Activated CD4-positive, alpha-beta T cell treated with anti-CD3 and anti-CD28 coated beads for 24 hours (primary cell): ENCODE measurements at regions not wholly inside any gene's neighbourhood (a gene's known extent, or its start where the extent isn't known, plus 50 kb on each side); places are given as distances from the start of the nearest gene placed in this dataset.
"Not testable (repeated sequence)": the region's sequence is repeated elsewhere in the genome, so short reads cannot be mapped to it uniquely, and the experiment has no call there.

ENCODE experiments used
- DNase-seq, 2 donors: peaks; one replicate each; pipeline ENCODE4 v3.0.0-alpha.2; 2020; ENCODE audit warnings: low read depth in 2 of 2

DNA sequence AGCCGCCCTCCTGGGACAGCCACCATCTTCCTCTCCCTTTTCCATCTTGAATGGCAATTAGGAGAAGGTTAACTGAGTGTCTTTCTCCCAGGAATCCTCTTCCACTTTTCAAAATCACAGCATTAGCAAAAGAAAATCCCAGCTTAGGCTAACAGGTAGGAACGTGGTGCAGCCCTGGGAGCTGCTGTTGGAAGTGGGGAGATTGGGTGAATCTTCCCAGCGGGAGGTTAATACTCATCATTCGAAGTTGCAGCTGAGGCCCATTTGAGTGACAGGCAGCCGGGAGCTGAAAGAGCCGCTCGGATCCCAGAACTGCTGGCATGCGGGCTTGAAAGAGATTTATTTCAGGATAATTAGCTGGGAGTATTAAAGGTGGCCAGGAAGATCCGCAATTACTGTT, 306.0 kb downstream of the BCL11A start:
- no peak for DNase-seq

DNA sequence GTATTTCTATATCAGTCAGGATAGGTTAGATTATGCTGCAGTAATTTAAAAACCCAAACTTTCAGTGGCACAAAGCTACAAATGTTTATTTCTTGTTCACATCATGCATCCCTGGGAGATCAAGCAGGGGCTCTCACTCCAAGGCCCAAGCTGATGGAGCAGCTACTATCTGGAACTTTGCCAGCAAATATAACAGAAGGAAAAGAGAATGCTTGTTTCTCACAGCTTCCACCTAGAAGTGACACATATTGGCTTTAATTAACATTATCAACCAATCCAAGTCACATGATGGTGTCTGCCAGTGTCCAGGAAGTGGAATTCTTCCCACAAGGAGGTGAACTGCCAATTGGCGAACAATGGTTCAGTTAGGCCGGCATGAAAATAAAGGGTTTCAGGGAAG, 306.9 kb downstream of the BCL11A start:
- DNase-seq: no peak

DNA sequence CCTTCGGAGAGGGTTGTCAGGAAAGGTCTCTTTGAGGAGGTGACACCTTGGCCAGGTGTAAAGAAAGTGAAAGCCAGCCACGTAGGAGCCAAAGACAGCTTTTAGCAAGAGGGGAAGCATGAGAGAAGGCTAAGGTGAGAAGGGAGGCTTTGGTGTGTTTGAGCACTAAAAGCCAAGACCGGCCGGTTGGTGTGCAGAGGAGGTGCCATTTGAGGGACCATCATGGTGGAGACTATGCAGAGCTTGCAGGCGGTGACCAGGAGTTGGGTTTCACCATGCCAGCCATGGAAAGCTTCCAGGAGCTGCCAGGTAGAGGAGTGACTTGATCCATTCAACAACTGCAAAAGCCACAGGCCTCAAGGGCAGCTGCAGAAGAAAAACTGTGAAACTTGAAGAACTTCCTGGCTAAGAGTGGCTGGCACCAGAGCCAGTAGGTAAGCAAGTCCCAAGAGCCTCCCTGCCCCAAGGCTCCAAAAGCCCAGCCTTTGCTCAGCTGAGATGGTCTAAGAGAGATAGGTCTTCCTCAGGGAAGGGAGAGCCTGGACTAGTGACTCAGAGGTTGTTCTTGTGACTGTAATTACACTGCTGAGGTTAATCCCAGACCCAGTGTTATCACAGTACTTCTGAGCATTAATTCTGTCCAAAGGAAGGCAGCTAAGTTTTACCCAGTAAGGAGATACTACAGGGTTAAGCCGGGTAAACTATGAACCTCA, 319.0 kb downstream of the BCL11A start:
- DNase-seq: no peak

DNA sequence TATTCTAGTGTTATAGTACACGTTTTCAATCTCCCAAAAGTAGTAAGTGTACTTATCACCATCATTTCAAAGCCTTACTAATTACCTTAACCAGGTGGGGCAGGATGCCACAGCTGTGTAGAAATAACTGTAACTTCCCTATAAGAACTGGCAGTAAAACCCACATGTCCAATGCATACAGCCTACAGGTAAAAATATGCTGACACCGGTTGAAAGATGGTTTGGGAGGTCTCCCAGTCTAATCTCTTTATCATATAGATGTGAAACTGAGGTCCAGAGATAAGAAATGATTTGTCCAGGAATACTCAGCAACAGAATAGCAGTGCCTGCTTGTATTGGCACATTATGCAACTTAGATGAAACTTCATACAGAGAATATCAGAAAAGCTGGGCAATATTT, 322.9 kb downstream of the BCL11A start:
- no peak for DNase-seq

DNA sequence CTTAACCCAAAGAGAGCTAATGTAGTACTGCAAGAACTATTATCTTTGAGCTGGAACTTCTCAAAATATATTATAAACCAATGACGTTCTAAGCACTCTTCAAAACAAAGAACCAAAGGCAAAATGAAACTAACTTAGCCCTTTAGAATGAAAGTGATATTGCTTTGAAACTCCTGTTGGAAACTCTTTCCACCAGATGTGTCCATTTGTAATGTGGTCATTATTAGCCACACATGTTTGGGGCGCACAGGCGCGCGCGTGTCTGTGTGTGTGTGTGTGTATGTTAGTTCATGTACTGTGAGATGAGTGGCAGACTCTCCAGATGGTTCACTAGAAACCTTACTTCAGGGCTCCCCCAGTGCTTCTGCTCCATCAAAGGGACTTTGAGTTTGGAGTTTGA, 323.4 kb downstream of the BCL11A start:
- DNase-seq: no peak

DNA sequence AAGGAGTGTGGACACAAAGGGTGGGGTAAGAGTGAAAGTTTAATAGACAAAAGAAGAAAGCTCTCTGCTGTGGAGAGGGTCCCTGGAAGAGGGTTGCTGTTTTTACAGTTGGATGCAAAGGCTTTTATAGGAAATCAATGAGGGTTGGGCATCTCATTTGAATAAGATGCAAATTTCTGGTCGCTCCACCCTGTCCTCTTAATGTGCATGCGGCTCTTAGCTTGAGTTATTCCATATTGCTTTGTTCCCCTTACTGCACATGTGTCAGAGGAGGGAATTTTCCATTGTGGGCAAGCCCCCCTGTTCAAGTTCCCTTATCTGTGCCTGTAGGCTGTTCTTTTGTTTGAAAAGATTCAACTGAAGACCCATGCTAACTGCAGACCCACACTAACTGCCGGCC, 326.5 kb downstream of the BCL11A start:
- DNase-seq: no peak

DNA sequence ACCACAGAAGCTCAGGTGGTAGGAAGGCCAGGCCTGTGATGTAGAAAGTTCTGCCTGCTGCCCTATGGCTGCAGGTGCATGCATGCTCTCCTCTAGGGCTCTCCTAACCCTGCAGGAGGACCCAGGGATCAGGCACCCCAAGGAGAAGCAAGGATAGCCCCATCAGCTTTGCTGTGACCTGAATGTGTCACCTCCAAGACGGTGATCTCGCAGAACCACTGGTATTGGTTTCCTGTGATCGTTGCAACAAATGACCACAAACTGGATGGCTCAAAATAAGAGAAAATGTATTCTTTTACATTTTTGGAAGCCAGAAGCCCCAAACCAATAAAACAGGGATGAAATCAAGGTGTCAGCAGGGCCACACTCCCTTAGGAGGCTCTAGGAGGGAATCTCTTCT, 327.3 kb downstream of the BCL11A start:
- DNase-seq: no peak

DNA sequence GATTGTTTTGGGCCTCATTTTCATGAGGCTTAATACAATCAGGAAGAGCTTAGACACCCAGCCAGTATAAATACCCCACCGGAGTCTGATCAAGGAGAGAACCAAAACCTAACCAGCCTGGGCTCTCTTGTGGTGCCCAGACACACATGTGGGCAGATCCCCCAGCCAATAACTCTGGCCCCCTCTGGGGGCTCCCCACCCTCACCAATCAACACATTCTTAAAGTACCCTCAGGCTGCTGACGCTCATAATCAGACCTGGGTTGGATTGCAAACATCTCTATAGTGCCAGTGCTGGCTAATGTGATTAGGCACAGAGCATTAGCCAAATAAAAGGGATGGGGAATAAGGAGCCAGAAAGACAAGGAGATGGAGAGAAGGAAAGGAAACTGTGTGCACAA, 329.6 kb downstream of the BCL11A start:
- DNase-seq: no peak

DNA sequence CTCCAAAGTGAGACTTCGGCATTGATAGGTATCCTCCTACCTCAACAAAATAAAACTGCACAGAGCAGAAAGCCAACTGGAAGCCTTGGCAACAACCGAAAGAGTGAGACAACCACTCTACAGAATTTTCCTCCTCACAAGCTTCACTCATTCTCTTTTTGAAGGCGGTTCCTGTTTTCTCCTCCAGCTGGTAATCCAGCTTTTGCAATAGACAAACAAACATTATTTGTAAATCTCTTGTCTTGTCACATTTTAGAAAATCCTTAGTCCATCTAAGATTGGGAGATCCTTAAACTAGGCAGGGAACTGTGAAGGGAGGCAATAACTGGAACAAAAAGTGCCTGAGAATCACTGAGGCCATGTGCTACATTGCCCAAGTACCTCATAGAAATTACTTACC, 332.4 kb downstream of the BCL11A start:
- no peak for DNase-seq

DNA sequence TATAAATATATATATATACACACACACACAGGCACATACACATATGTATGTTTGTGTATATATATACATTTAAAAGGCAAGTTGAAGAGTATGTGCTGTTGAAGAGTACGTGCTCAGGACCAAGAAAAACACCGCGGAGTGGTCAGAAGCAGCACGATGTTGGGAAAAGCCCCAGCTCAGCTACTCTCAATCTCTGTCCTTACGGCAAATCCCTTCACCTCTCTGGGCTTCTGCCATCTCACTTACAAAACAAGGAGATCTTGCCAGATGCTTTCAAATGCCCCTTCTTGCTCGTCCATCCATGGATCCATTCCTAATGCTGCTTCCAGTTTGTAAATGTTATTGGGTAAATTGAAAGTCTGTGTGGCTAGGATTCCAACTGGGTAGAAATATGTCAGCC, 333.9 kb downstream of the BCL11A start:
- no peak for DNase-seq

DNA sequence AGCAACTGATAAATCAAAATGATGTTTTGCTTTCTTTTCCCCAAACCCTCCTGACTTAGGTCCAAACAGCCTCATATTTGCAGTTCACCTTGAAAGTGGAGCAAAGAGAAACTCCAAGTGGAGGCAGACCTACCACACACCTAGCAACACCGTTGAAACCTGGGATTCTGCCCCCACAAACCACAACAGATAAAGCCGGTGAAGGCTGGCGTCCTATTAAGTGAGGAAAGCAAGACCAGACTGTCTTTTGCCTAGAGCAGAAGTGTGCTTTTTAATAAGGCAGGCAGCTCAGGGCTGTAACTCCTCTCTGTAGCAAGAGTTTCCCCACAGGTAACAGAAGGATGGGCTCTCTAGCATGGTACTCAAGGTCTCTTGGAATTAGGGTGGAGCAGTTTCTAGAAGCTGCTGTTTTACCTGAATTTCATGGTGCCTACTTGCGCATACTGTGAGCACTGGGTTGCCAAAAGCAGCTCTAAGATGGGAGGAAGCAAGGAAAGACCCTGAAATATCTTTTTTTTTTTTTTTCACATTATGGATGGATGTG, 336.9 kb downstream of the BCL11A start:
- DNase-seq: no peak

DNA sequence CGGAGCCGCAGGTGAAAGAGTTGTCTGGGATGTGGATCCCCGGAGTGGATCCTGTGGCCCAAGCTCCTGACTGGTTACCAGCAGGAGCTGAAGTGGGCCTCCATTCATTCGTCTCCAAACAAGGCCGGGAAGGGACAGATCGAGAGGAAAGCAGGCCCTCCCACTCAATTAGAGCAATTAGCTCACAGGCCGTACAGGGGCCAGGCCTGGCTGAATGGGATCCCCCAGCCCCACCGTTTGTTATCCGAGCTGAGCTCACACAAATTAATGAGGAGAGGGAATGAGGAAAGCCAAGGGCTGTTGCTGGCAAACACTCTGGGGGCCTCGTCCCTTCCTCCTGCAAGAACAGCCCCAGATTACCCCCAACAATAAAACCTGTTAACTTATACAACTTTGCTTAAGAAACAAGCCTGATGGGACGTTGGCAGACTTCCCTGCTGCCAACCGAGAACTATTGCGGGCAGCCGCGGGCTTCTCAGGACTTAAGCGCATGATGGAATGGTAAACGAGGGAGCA, 338.0 kb downstream of the BCL11A start:
- DNase-seq: no peak

DNA sequence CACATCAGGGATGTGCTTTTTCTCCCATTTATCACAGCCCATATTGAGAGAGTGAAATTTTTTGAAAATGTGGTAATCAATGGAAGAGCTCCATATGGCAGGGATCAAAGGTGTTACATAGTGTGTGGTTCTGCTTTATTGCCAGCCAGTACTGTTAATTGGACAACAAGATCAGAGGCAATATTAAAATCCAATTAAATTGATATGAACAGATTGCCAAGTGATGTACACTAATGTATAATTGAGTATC, 338.9 kb downstream of the BCL11A start:
- DNase-seq: no peak

DNA sequence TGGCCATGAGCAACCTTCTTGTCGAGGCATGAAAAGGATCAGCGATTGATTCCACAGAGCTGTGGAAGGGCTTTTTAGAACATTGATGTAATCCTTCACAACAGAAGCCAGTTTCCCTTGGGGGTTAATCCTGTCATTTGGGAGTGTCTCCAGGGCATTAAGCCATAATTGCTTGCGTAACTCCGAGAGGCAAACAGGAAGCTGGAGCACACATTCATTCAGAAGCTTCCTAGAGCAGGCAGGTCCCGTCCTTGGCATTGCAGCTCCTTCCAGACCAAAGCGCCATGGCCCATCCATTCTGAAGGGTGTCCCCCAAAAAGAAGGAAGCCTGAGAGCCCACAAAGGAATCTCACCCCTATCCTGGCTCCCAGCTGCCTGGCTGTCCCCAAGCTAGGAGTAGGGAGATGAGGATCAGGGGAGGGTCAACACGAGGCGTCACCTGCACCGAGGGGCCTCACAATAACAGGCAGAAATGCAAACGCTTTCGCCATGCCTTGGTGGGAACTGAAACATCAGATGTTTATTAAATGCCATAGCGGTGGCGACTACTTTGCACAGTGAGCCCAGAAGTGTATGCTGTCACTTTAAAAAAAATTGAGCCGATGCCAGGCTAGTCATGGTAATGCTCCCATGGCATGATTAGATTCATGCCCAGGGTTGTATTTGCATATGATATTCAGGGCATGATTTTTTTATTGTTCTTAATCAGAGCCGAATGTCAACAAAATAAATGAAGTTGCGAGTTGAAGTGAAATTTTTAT, 339.4 kb downstream of the BCL11A start:
- no peak for DNase-seq

DNA sequence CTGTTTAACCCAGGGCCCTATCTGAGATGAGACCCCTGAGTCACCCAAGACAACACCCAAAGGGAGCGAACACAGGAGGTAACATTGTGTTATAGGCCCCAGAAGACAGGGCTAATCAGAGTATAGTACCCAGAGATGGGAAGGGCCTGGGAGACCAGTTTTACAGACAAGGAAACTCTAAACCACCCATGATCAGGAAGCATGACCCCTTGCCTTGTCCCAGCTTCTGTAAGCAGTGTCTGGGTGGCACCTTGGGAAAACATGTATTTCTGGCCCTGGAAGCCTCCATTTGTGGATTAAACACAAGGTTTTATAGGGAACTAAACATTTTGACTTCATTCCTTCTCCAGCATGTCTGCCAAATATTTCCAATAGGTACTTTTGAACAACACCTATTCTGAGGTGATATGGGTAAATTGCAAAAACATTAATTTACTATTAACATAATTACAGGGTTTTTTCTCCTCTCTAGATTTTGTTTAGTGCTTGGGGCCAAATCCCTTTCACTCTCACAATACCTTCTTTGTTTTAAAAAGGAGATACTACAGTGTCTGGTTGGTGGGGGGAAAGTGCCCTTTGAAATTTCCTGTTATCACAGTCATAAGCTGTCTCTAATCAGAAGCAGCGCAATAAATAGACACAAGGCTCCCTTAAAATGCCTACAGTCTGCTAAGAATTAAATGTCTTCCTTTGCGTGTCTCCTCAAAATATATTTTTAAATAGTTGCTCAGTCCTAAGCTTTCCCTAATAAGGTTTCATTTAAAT, 341.1 kb downstream of the BCL11A start:
- no peak for DNase-seq

DNA sequence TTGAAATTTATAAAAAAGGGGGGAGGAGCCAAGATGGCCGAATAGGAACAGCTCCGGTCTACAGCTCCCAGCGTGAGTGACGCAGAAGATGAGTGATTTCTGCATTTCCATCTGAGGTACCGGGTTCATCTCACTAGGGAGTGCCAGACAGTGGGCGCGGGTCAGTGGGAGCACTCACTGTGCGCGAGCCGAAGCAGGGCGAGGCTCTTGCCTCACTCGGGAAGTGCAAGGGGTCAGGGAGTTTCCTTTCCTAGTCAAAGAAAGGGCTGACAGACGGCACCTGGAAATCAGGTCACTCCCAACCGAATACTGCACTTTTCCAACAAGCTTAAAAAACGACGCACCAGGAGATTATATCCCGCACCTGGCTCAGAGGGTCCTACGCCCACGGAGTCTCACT, 364.4 kb downstream of the BCL11A start:
- not testable (repeated sequence) for DNase-seq

DNA sequence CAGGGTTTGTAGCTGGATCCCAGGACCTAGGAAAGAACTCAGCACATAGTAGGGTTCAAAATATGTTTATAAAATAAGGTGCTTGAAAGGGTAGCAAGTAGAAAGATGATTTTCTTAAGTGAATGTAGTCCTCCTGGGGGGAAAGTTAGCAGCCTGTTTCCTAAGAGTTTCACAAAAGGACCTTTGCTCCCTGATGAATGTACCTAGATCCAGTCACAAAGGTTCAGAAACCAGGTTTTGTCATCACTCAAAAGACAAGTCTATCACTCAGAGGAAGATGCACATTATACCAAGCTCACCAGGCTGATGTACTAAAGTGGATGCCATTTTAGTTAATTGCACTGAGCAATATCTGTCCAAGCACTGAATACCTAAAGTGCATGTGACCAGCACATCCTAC, 378.2 kb downstream of the BCL11A start:
- no peak for DNase-seq

DNA sequence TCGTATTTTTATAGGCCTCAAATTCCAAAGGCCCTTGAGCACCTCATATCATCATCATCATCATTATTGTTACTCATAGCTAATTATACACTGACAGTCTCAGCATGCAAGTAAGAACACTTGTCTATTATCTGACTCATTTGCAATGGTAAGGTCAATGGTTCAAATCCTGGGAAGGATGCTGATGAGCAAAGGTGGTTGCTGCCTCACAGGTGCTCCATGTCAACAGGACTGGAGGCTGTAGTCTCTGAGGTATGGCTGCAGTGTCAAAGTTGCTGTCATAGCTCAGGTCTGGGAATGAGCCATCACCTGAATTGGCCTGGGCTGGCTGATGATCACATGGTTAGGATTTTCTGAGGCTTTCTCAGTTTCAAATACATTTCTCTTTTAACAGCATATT, 379.3 kb downstream of the BCL11A start:
- no peak for DNase-seq

DNA sequence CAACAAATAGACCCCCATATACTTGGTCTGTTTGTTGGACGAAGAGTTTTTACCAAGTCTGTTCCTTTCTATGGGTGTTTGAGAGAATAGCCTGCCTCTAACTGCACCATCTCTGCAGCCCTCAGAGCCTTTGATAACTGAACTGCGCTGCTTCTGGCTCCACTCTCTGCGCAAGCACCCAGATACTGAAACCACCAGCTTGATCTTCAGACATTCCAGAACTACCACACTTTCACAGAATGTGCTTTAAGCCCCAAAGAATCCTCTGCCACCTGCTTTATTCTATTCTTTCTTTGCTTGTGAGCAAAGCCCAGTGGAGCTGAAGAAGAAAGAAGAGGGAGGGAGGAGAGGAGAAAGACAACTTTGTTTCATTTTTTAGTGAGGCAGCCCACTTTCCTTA, 380.7 kb downstream of the BCL11A start:
- no peak for DNase-seq

DNA sequence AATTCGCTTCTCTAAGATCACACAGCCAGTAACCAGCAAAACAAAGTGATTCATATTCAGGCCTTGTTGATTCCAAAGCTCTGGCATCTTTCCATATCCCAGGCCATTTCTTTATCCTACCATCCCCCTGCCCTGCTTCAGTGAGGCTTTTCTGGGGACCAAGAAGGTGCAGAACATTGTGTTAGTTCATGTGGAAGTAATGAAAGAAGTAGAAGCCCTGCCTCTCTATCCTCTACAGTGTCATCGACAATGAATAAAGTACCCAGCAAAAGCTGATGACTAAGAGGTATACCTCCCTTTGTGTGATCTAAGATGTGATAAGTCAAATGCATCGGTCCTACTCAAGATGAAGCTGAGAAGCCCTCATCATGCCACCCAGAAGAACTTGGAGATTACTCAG, 383.2 kb downstream of the BCL11A start:
- DNase-seq: no peak

DNA sequence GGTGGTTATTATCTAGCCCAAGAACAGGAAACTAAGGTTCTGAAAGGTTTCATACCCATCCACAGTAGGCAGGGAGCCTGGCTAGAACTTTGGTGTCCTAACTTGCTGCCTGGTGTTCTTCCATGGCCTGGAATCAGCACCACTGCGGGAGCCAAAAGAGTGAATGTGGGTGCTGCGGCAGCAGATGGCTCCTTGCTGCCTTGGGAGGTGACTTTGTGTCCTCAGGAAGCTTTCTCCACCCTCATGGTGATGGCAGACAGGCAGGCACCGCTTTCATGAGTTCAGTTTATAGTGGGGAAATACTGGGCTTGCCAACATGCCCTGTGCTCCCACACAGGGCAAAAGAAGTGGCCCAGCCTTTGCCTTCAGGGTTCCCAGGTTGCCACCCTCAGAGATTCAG, 385.2 kb downstream of the BCL11A start:
- DNase-seq: no peak

DNA sequence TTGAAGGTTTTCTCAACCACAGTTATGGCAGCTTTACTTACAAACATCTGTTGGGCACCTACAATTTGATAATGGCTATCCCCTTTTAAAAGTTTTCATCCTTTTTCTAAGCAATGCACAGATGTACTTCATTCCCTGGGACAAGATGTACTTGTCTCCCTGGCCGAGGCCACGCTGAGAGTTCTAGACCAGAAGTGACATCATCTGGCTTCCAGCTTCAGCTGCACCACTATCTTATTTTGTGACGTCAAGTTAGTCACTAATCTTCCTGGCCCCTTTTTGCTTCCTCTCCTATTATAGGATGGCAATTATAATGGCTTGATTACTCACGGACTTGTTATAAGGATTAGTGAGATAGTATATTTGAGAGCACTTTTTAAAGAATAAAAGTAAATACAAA, 386.4 kb downstream of the BCL11A start:
- no peak for DNase-seq

DNA sequence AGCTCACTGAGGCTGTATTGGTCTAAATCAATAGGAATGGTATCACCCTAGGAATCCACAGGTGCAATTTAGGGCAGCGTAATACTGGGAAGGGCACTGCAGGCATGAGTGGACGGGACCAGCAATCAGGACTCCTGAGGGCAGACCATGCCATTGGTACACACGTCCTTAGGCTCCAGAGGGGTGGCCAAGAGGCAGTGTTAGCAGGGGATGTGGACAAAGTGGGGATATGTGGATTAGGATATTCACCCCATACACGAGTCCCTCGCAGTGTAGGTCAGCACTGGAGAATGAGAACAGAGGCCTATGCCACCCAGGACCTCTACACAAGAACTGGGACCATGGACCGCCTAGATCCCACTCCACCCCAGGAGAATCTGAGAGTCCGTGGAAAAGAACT, 389.8 kb downstream of the BCL11A start:
- no peak for DNase-seq
